ENCODE measurements at regions not wholly inside any gene's neighbourhood (a gene's known extent, or its start where the extent isn't known, plus 50 kb on each side); places are given as distances from the start of the nearest gene placed in this dataset.

GRCh38 chr2:122009561-122009960, 254.1 kb downstream of the TSN start:
- DNase-seq (ENCODE audit: low read depth in 1 of 2, low spot score in 1 of 2) = peak in 1 of 2 donors; percentile 21
- H3K9me3 ChIP-seq (ENCODE audit: low read depth) = no peaks in the 10 kb centered on the region
- peaks cover 29% of the 10 kb centered on the region for H3K4me1 ChIP-seq (ENCODE audit: low read depth)
- H3K4me3 ChIP-seq = no peak overlapping the region
- H3K27me3 ChIP-seq = no peaks in the 10 kb centered on the region
- no peaks in the 10 kb centered on the region for H3K36me3 ChIP-seq
- no peak overlapping the region for H3K27ac ChIP-seq
- TF ChIP-seq, protein P1, sequence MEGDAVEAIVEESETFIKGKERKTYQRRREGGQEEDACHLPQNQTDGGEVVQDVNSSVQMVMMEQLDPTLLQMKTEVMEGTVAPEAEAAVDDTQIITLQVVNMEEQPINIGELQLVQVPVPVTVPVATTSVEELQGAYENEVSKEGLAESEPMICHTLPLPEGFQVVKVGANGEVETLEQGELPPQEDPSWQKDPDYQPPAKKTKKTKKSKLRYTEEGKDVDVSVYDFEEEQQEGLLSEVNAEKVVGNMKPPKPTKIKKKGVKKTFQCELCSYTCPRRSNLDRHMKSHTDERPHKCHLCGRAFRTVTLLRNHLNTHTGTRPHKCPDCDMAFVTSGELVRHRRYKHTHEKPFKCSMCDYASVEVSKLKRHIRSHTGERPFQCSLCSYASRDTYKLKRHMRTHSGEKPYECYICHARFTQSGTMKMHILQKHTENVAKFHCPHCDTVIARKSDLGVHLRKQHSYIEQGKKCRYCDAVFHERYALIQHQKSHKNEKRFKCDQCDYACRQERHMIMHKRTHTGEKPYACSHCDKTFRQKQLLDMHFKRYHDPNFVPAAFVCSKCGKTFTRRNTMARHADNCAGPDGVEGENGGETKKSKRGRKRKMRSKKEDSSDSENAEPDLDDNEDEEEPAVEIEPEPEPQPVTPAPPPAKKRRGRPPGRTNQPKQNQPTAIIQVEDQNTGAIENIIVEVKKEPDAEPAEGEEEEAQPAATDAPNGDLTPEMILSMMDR (IDR thresholded peaks at IDR 0.05; ENCODE audit: low read depth, low read length) = no peak

DNA sequence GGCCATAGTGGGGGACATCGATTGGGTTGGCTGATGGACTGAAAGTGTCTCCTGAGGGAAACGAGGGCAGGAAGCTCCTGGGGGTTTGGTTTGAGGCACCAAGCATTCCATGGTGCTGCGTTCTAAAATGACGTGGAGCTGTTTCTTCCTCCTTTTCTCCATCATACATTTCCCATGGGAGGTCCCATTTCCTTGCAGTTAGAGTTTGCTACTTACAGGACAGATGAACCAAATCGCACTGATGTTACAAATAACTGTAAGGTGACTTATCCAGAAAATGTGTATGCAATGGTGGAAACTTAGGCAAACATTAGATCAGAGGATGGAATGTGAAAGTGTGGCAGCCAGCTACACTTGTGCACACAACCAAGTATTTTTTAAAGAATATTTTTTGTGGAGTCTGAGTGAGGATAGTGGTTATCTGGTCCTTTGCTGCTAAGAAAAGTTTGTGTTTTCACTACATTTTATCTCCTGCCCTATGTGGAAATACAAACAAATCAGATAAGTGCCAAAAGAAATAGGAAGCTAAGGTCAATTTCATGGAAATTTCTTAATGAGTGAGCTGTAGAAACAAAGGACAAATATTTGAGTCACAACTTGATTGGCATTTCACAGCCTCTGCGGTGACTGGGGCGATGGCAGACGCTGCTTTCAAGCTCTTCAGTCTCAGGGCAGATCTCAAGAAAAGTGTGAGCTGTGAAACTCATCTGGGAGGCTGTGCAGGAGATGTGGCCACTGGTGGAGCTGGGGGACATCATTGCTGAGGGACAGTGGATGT, 256.2 kb downstream of the TSN start:
- TF ChIP-seq, protein P1 (IDR thresholded peaks at IDR 0.05; ENCODE audit: low read depth, low read length) = no peak
- no peaks in the 10 kb centered on the region for H3K36me3 ChIP-seq
- H3K27ac ChIP-seq = no peak overlapping the region
- peaks cover 27% of the 10 kb centered on the region for H3K4me1 ChIP-seq (ENCODE audit: low read depth)
- H3K27me3 ChIP-seq = no peaks in the 10 kb centered on the region
- peak in 1 of 2 donors; percentile 36 for DNase-seq (ENCODE audit: low read depth in 1 of 2, low spot score in 1 of 2)
- H3K4me3 ChIP-seq = no peak overlapping the region
- no peaks in the 10 kb centered on the region for H3K9me3 ChIP-seq (ENCODE audit: low read depth)

DNA sequence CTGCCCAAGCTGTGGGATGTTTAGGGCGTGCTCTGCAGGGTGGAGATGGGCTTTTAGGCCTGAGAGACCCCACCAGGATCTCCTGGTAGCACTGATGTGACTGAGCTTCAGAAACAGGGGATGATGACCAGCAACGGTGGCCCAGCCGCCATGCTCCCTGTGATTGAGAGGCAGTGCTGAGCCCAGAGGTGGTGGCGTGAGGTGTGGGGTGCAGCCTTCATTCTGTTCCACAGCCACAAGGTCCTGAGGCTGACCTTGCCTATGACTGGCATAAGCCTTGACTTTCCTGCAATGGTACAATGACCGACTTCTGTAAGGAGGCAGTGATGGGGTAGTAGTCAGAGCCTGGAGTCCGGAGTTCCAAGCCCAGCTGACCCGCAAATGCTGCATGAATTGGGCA, 263.3 kb downstream of the TSN start:
- H3K4me1 ChIP-seq (ENCODE audit: low read depth) = no peaks in the 10 kb centered on the region
- DNase-seq (ENCODE audit: low read depth in 1 of 2, low spot score in 1 of 2) = no peak
- no peaks in the 10 kb centered on the region for H3K9me3 ChIP-seq (ENCODE audit: low read depth)
- H3K4me3 ChIP-seq = no peak overlapping the region
- TF ChIP-seq, protein P1 (IDR thresholded peaks at IDR 0.05; ENCODE audit: low read depth, low read length) = no peak
- no peaks in the 10 kb centered on the region for H3K27me3 ChIP-seq
- H3K36me3 ChIP-seq = no peaks in the 10 kb centered on the region
- H3K27ac ChIP-seq = no peak overlapping the region

DNA sequence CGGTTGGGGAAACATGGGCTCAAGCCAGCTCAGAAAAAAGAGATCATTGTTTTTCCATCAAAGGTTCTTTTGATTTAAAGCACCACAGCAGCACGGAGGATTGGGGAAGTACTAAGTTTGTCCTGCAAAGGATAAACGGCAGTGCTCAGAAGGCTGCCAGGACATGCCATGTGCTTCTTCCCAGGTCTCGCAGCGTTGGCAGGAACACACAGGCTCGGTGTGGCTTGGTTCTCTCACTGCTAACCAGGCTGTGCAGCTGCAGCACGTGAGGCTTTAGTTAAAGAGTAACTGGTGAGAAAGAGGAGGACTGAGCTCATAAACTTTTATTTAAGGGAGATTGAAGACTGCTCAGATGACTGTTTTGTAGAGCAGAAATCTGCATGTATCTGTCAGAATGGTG, 264.3 kb downstream of the TSN start:
- H3K36me3 ChIP-seq = no peaks in the 10 kb centered on the region
- H3K4me3 ChIP-seq = no peak overlapping the region
- H3K27me3 ChIP-seq = no peaks in the 10 kb centered on the region
- H3K4me1 ChIP-seq (ENCODE audit: low read depth) = no peaks in the 10 kb centered on the region
- peak in 1 of 2 donors; percentile 21 for DNase-seq (ENCODE audit: low read depth in 1 of 2, low spot score in 1 of 2)
- TF ChIP-seq, protein P1 (IDR thresholded peaks at IDR 0.05; ENCODE audit: low read depth, low read length) = no peak
- H3K9me3 ChIP-seq (ENCODE audit: low read depth) = no peaks in the 10 kb centered on the region
- H3K27ac ChIP-seq = no peak overlapping the region

- H3K36me3 ChIP-seq = no peaks in the 10 kb centered on the region
- TF ChIP-seq, protein P1 (IDR thresholded peaks at IDR 0.05; ENCODE audit: low read depth, low read length) = no peak
- no peak overlapping the region for H3K27ac ChIP-seq
- no peaks in the 10 kb centered on the region for H3K27me3 ChIP-seq
- no peaks in the 10 kb centered on the region for H3K9me3 ChIP-seq (ENCODE audit: low read depth)
- no peaks in the 10 kb centered on the region for H3K4me1 ChIP-seq (ENCODE audit: low read depth)
- DNase-seq (ENCODE audit: low read depth in 1 of 2, low spot score in 1 of 2) = no peak
- H3K4me3 ChIP-seq = no peak overlapping the region
Observed at GRCh38 chr2:122020377-122020776, 264.9 kb downstream of the TSN start.
